ENCODE measurements at regions not wholly inside any gene's neighbourhood (a gene's known extent, or its start where the extent isn't known, plus 50 kb on each side); places are given as distances from the start of the nearest gene placed in this dataset.
"Not testable (repeated sequence)": the region's sequence is repeated elsewhere in the genome, so short reads cannot be mapped to it uniquely, and the experiment has no call there.

GRCh38 chr14:105855893-105856675 is 329.7 kb downstream of the TMEM121 start:
- TF ChIP-seq CTCF (IDR thresholded peaks at IDR 0.05; ENCODE audit: low read depth, low read length, missing control alignments) = no peak

GRCh38 chr14:105856676-105857219 is 330.4 kb downstream of the TMEM121 start:
- H3K4me3 ChIP-seq (replicated peaks; ENCODE audit: low read depth, low read length) = no peak overlapping the region
- no peak for DNase-seq (ENCODE audit: extremely low read depth, low read depth)
- no peak for TF ChIP-seq CTCF (IDR thresholded peaks at IDR 0.05; ENCODE audit: low read depth, low read length, missing control alignments)

More at GRCh38 chr14:105855893-105856675, 329.7 kb downstream of the TMEM121 start:
- DNase-seq (ENCODE audit: extremely low read depth, low read depth) = no peak
- H3K4me3 ChIP-seq (replicated peaks; ENCODE audit: low read depth, low read length) = no peak overlapping the region

GRCh38 chr14:105857220-105857825 is 330.9 kb downstream of the TMEM121 start:
- no peak overlapping the region for H3K4me3 ChIP-seq (replicated peaks; ENCODE audit: low read depth, low read length)
- no peak for TF ChIP-seq CTCF (IDR thresholded peaks at IDR 0.05; ENCODE audit: low read depth, low read length, missing control alignments)
- DNase-seq (ENCODE audit: extremely low read depth, low read depth) = no peak

- DNase-seq (ENCODE audit: extremely low read depth, low read depth) = no peak
- TF ChIP-seq CTCF (IDR thresholded peaks at IDR 0.05; ENCODE audit: low read depth, low read length, missing control alignments) = no peak
- H3K4me3 ChIP-seq (replicated peaks; ENCODE audit: low read depth, low read length) = no peak overlapping the region
These were observed 331.7 kb downstream of the TMEM121 start for GRCh38 chr14:105857826-105858675.

- no peak overlapping the region for H3K4me3 ChIP-seq (replicated peaks; ENCODE audit: low read depth, low read length)
- DNase-seq (ENCODE audit: extremely low read depth, low read depth) = no peak
- TF ChIP-seq CTCF (IDR thresholded peaks at IDR 0.05; ENCODE audit: low read depth, low read length, missing control alignments) = no peak
These were observed 332.3 kb downstream of the TMEM121 start for GRCh38 chr14:105858676-105859025.

GRCh38 chr14:105859073-105859716 is 332.8 kb downstream of the TMEM121 start:
- H3K4me3 ChIP-seq (replicated peaks; ENCODE audit: low read depth, low read length); DNase-seq (ENCODE audit: extremely low read depth, low read depth): not testable (repeated sequence)

Data from HFF-Myc (cell line).